Nephron progenitor cell (in vitro differentiated cells): ENCODE measurements at regions not wholly inside any gene's neighbourhood (a gene's known extent, or its start where the extent isn't known, plus 50 kb on each side); places are given as distances from the start of the nearest gene placed in this dataset.

Experiments used
- DNase-seq: peaks from one replicate; pipeline ENCODE4 v3.0.0; 2021
- H3K27ac Mint-ChIP-seq: 2 replicates; pipeline ENCODE4 v1.8.0; 2021; ENCODE audit warnings: mild to moderate bottlenecking, moderate library complexity, mixed read lengths
- H3K27me3 Mint-ChIP-seq: 2 replicates; pipeline ENCODE4 v1.8.0; 2021; ENCODE audit warnings: mild to moderate bottlenecking, low read depth, mixed read lengths; ENCODE audit not compliant: poor library complexity
- H3K36me3 Mint-ChIP-seq: 2 replicates; pipeline ENCODE4 v1.8.0; 2021; ENCODE audit warnings: low read depth, mixed read lengths
- H3K4me1 Mint-ChIP-seq: 2 replicates; pipeline ENCODE4 v1.8.0; 2021; ENCODE audit warnings: mixed read lengths
- H3K4me3 Mint-ChIP-seq: 2 replicates; pipeline ENCODE4 v1.8.0; 2021; ENCODE audit warnings: mild to moderate bottlenecking, moderate library complexity, mixed read lengths
- H3K9me3 Mint-ChIP-seq: 2 replicates; pipeline ENCODE4 v1.8.0; 2021; ENCODE audit warnings: mild to moderate bottlenecking, moderate library complexity, mixed read lengths
- CTCF ChIP-seq: fragments of 200-600 bp; sonication (generic); IDR thresholded peaks from 2 replicates; pipeline ENCODE4 v1.5.0; 2021; ENCODE audit warnings: antibody characterized with exemption

GRCh38 chr20:19864130-19864529 lies 106.1 kb downstream of the RIN2 start:
- peaks cover 90% of the 10 kb centered on the region for H3K36me3 Mint-ChIP-seq
- peaks cover 4% of the 10 kb centered on the region for H3K27me3 Mint-ChIP-seq
- peaks cover 41% of the 10 kb centered on the region for H3K9me3 Mint-ChIP-seq
- no peak for TF ChIP-seq CTCF
- H3K4me3 Mint-ChIP-seq: no peak overlapping the region
- no peak for DNase-seq
- H3K27ac Mint-ChIP-seq: no peak overlapping the region
- H3K4me1 Mint-ChIP-seq: peaks cover 8% of the 10 kb centered on the region

DNA sequence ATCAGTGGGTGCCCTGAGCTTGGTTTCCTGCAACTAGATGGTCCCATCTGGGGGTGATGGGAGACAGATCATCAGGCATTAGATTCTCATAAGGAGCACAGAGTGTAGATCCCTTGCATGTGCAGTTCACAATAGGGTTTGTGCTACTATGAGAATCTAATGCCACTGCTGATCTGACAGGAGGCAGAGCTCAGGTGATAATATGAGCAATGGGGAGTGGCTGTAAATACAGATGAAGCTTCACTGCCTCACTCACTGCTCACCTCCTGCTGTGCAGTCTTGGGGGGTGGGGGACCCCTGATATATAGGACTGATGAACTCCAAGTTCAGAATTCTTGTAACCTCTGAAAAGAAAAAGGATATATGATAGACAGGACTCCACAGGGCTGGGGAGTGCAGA lies 108.0 kb downstream of the RIN2 start:
- Mint-ChIP-seq H3K36me3 (peaks cover 87% of the 10 kb centered on the region), H3K27ac (no peak overlapping the region), H3K27me3 (peaks cover 4% of the 10 kb centered on the region), H3K4me1 (peaks cover 8% of the 10 kb centered on the region), H3K4me3 (no peak overlapping the region), H3K9me3 (peaks cover 36% of the 10 kb centered on the region)
- no peak for TF ChIP-seq CTCF
- no peak for DNase-seq

DNA sequence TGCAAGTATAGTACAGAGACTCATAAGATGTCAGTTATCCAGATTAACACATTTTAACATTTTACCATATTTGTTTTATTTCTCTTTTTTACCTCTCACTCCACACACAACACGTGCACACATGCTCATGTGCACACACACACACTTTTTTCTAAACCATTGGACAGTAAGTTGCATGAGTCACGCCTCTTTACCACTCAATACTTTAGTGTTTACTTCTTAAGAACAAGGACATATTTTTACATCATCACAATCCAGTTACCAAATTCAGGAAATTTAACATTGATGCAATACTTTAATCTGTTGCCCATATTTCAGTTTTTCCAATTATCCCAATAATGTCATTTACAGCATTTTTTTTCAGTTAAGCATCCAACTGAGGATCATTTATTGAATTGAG lies 109.0 kb downstream of the RIN2 start:
- no peak for TF ChIP-seq CTCF
- Mint-ChIP-seq H3K36me3 (peaks cover 88% of the 10 kb centered on the region), H3K27me3 (no peaks in the 10 kb centered on the region), H3K4me1 (peaks cover 8% of the 10 kb centered on the region), H3K27ac (no peak overlapping the region), H3K9me3 (peaks cover 29% of the 10 kb centered on the region), H3K4me3 (no peak overlapping the region)
- DNase-seq: no peak

DNA sequence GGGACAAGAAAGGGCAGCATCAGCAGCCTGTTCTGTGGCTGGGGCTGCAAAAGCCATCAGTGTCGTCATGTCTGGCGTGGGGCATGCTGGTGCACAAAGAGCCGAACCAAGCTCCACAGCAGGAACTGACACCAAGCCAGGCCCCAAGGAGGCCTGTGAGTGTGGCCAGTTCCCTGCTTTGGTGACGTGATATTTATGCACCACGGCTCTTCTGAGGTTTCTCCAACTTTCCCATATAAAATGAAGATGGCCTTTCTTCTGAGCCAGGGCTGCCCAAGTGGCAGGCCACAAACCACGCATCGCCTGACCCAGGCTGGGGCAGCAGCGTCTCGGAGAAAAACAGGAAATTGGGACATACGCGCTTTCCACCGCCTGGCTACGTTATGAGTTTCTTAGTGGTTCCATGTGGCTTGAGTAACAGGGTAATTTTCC lies 109.9 kb downstream of the RIN2 start:
- Mint-ChIP-seq H3K9me3 (peaks cover 25% of the 10 kb centered on the region), H3K36me3 (peaks cover 89% of the 10 kb centered on the region), H3K4me1 (peaks cover 8% of the 10 kb centered on the region), H3K4me3 (no peak overlapping the region), H3K27ac (no peak overlapping the region), H3K27me3 (no peaks in the 10 kb centered on the region)
- DNase-seq: no peak
- no peak for TF ChIP-seq CTCF

- peaks cover 20% of the 10 kb centered on the region for H3K9me3 Mint-ChIP-seq
- no peak for DNase-seq
- no peak overlapping the region for H3K4me3 Mint-ChIP-seq
- no peak overlapping the region for H3K27ac Mint-ChIP-seq
- peaks cover 7% of the 10 kb centered on the region for H3K4me1 Mint-ChIP-seq
- no peak for TF ChIP-seq CTCF
- peaks cover 89% of the 10 kb centered on the region for H3K36me3 Mint-ChIP-seq
- no peaks in the 10 kb centered on the region for H3K27me3 Mint-ChIP-seq
Measured at GRCh38 chr20:19868441-19868840, 110.4 kb downstream of the RIN2 start.

GRCh38 chr20:19872001-19872400 lies 113.9 kb downstream of the RIN2 start:
- no peaks in the 10 kb centered on the region for H3K27me3 Mint-ChIP-seq

More at GRCh38 chr20:19872001-19872400, 113.9 kb downstream of the RIN2 start:
- no peak for TF ChIP-seq CTCF
- Mint-ChIP-seq H3K4me1 (peaks cover 10% of the 10 kb centered on the region), H3K36me3 (peaks cover 77% of the 10 kb centered on the region), H3K27ac (no peak overlapping the region), H3K4me3 (no peak overlapping the region), H3K9me3 (peaks cover 23% of the 10 kb centered on the region)
- DNase-seq: no peak
